HG02623 (cell line): ENCODE measurements at regions not wholly inside any gene's neighbourhood (a gene's known extent, or its start where the extent isn't known, plus 50 kb on each side); places are given as distances from the start of the nearest gene placed in this dataset.

ENCODE experiments used
- ATAC-seq: cut with Tn5 transposase; IDR thresholded peaks from one replicate; pipeline ENCODE4 v1.9.1; 2021; ENCODE audit warnings: moderate library complexity; ENCODE audit not compliant: unreplicated experiment

DNA sequence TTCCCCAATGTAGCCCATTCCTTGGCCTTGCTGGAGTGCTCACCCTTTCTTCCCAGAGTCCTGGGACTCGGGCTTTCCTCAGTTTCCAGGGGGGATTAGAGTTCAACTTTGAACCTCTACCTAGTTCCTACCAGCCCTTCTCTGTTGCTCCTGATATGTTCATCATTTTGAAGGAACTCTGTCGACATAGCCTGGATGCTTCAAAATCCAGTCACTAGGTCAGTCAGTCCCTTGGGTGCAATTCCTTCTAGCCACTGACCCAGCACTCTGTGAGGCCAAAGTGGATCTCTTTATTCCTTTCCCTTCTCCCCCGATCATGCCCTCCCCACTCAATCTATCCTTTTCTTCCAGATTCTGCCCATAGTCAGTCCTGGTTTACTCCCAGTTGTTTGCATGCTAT is 72.3 kb upstream of the TMCC3 start:
- ATAC-seq, result no peak

DNA sequence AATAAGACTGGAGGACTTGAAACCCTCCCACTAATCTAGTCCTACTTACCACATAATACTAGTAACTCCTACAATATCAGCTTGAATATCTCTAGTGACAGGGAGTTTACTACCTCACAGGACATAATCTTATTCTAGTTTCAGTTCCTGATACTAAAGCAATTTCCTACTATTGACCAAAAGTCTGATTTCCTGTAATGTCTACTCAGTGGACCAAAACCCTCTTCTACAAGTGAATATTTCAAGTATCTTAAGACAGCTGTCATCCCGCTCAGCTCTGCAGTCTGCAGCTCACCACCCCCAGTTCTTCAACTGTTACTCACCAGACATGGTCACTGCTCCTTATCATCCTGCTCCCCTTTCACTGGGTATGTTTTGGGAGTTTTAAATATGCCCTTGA is 70.8 kb upstream of the TMCC3 start:
- ATAC-seq, result peak; percentile 89

DNA sequence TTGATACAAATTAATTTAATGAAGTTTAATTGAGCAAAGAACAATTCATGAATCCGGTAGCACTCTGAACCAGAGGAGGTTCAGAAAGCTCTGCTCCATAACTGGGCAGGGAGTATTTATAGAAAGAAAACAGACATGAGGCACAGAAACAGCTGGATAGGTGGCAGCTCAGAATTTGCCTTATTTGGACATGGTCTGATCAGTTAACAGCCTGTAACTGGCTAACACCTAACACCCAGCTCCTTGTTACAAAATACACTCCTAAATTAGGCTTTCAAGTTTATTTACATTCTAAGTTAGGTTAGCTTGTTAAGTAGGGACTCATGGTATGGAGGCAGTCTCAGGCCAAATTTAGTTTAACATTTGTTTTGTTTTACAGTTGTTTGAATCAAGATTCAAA is 67.8 kb upstream of the TMCC3 start:
- ATAC-seq, result no peak

DNA sequence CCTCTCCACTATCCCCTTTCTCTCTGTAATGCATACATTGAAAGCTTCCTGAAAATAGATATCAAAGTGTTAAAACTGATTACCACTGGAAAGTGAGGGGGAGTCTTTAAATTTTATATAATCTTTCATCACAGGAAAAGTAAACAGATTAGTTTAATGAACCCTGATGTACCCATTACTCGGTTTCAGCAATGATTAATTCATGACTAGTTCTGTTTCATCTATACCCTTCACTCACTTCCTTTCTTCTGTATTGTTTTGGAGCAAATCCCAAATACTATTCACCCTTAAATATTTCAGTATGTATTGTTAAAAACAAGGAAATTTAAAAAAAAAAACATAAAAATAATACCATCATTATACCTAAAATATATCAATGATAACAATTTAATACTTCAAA is 67.3 kb upstream of the TMCC3 start:
- ATAC-seq, result no peak

DNA sequence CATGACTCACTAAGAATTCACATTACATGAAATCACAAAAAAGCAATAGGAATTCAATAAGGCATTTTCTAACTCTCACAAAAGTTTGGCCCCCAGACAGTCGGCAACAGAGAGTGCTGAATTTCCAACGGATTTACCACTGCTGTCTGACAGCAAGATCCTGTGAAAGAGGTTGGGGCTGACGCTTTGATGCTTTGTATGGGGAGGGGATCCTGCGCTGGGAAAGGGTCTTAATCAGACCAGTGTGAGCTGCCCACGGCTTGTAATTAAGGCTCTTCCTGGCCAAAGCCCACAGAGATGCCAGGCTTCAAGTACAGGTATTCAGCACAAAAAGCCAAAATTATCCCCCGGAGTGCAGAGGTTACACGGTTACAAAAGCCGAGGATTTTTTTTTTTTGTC is 66.8 kb upstream of the TMCC3 start:
- ATAC-seq, result no peak

DNA sequence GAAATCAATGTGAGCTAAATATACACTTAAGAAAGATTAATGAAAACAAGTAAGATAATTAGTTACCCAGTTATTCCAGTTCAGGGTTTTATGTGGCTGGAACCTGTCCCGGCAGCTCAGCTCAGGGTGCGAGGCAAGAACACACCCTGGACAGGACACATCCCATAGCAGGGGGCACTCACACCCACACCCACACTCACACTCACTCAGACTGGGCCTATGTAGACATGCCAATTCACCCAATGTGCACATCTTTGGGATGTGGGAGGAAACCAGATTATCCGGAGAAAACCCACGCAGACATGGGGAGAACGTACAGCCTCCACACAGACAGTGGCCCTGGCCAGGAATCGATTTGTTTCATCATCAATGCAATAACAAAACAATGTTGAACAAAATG is 66.0 kb upstream of the TMCC3 start:
- ATAC-seq, result no peak

DNA sequence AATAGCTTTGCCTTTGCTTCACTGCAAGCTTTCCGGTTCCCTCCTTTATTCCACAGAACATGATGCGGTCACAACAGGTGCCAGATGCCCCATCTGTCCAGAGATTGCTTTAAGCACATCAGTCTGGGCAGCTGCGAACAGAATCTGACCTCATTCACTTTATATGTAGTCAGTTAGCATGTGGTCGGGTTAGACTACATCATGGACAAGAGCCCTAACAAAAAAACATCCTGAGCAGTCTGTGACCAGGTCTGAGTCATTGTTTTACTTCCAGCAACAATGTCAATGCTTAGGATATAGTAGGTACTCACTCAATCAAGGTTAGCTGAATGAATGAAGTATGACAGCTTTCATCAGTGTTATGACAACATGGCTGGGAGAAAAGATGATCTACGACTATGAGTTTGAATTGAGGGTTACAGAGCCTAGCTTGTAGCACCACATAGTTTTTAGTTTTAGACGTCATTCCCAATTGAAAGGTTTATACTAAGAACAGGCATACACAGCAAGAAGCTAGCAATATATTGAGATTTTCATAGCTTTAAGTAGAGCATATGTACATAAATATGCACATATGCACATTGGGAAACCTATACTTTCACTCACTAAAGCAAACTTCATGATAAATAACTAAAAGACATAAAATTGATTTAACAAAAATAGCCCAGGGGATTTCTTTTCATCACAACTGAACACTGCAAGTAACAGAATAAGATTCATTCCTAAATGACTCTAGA is 64.2 kb upstream of the TMCC3 start:
- ATAC-seq, result no peak

DNA sequence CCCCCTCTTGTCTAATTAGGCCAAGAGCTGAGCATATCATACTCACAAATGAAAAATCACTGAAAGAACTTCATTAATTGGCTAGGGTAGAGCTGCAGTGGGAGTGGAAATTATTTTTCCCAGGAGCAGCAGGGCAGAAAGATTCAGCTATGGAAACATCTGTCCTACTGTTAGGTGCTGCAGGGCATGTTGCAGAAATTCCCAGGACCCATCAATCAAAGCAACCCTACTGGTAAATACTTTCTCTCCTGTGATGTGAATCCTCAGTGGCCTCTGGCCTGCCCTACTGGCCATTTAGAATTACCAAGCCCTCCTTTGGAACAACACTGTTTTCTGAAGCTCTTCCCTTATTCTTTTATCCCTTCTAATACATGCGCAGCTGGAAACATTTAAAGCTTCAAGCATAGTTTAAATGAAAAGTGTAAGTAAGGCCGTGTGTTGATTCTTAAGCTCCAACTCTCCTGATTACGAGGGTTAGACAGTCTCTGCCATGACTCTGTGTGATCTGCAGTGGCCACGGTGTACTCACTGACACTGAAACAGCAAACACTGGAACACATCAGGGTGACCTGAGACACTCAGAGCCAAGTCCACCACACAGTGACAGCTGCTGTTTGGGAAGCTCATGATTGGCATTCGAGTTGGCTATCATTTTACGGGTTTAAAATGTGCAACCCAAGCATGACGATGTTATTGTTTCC is 62.6 kb upstream of the TMCC3 start:
- no peak for ATAC-seq

DNA sequence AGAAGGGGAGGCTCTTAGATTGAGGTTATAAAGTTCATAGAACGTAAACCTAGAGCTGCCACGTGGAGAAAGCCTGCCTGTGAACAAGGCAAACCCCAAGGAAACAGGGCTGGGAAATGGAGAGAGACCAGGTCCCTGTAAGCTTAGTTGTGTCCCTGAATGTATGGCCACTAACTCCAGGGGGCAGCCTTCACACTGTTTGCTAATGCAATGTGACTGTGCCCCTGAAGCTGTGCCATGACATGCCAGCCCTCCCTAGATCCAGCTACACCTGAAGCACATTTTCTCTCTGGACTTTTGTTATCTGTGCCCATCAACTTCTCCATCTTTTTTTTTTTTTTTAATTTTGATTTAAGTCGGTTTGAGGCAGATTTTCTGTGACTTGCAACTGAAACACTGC is 60.6 kb upstream of the TMCC3 start:
- ATAC-seq, result no peak

DNA sequence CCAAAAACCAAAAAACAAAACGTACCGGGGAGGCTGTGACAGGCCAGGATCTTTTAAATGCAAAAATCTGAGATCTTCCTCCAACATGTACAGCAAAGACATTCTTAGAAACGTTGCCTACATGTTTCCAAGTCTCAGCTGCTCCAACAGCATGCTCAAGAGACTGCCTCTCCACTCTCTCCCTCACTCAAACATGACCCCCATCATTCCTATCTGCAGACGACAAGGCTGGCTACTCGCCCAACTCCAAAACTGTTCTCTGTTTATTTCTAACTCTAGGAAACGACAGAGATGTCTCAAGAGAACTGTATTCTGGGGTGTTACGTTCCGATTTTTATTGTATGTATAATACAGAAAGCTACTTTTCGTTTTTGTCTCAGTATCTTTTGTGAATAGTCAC is 57.5 kb upstream of the TMCC3 start:
- ATAC-seq, result no peak

DNA sequence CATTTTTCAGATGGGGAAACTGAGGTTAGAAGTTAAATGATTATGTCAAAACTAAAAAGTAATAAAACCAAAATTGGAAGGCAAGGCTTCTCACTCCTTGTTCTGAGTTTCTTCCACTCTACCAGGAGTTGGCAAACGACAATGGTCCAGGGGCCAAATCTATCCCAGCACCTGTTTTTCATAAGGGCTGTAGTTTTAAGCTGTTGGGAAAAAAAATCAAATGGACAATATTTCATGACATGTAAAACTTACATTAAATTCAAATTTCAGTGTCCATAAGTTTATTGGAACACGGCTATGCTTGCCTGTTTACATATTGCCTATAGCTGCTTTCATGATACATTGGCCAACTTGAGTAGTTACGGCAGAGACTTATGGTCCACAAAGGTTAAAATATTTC is 56.7 kb upstream of the TMCC3 start:
- no peak for ATAC-seq

DNA sequence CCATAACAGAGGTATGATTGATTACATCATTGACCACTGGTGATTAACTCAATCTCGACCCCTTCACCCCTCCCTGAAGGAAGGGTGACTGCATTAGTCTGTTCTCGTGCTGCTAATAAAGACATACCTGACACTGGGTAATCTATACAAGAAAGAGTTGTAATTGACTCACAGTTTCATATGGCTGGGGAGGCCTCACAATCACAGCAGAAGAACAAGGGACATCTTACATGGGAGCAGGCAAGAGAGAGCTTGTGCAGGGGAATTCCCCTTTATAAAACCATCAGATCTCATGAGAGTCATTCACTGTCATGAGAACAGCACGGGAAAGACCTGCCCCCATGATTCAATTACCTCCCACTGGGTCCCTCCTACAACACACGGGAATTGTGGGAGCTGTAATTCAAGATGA is 55.9 kb upstream of the TMCC3 start:
- peak; percentile 60 for ATAC-seq

DNA sequence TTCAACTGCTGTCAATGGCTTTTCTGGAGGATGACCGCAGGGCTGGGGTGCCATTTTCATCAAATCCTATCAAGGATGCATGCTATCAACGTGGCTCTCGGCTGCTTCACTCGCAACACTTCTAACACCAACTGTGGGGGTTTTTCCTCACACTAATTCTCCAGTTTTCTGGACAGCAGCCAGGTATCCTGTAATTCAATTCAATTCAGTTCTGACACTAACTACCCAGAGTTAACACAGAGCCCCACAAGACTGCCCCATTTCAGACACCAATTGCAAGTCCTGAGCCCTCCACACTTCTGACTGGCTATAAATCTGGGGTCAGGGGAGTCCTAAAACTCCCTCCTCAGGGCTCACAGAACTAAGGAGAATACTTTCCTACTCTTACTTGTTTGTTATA is 55.3 kb upstream of the TMCC3 start:
- ATAC-seq, result no peak

DNA sequence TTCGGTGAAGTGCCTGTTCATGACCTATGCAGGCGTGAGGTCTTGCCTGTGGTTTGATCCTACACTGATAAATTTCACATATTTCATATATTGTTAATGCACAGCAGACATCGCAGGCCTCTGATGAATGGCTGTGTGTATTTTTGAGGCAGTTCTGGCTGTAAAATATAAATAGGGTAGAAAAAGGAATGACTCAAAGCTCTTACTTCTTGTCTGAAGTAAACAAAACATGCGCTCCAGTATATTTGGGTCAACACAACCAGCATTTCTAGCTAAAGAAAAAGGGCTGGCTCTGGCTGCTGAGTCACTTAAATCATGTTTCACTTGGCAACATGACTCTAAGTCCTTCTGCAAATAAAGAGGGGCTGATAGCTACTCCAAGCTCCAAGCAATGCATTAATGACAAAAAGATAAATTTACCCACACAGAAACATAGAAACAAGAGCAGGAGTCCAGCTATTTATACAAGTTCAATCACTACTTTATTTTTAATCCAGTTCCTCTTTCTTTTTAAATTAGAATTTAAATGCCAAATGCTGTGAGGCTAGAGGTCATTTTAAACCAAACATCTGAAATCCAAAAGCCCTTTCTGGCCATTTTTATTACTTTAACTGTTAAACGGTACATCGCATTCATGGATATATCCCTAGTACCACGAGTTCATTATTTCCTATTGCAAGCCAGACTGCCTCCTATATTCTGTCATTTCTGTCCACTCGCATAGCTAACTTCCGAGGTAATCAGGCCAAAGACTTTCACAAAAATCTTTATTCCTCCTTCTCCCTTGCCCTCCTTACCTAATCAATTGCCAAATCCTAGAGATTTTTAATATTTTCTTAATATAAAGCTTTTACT is 54.3 kb upstream of the TMCC3 start:
- ATAC-seq, result no peak

DNA sequence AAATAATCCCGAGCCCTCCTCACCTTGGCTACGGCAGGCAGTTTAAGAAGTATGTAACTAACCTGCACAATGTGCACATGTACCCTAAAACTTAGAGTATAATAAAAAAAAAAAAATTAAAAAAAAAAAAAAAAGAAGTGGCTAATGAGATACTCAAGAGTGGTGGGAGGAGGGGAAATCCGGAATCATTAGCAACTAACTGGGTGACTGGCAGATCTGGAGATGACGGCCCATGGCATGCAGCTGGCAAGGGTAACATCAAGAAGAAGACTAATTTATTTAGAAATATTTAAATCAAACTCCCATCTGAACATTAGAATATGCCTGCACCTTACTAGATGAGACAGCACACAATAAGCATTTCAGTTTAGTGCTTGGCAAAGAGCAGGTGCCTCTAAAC is 52.3 kb upstream of the TMCC3 start:
- no peak for ATAC-seq

DNA sequence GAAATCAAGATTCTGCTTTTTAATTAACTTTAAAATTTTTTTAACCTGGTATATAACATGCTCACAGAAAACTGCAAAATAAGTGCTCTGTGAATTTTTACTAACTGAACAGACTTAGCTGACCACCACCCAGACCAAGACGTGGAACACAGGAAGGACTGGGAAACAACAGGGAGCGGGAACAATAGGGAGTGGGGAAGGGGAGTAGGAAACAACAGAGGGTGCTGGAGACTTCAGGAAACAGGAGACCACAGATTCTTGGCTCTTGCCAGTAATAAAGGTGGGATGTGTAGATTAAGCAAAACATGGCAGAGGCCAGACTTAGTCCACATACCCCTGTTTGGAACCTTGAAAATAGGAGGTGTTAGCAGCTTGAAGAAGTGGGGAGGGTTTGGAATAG is 51.4 kb upstream of the TMCC3 start:
- no peak for ATAC-seq

DNA sequence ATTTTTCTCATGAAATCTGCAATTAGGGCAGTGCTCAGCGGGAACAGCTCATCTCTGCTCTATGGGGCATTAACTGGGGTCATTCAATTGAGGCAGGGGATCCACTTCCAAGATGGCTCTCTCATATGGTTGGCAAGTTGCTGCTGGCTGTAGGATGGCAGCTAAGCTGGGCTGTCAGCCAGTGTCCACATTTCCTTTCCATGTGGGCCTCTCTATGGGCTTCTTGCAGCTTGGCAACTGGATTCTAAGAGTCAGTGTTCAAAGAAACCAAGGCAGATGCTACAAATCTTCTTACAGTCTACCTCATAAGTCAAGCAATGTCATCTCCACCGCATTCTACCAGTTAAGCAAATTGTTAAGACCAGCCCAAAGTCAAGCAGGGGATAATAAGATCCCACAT is 50.3 kb upstream of the TMCC3 start:
- no peak for ATAC-seq
